ENCODE measurements at regions not wholly inside any gene's neighbourhood (a gene's known extent, or its start where the extent isn't known, plus 50 kb on each side); places are given as distances from the start of the nearest gene placed in this dataset.

DNA sequence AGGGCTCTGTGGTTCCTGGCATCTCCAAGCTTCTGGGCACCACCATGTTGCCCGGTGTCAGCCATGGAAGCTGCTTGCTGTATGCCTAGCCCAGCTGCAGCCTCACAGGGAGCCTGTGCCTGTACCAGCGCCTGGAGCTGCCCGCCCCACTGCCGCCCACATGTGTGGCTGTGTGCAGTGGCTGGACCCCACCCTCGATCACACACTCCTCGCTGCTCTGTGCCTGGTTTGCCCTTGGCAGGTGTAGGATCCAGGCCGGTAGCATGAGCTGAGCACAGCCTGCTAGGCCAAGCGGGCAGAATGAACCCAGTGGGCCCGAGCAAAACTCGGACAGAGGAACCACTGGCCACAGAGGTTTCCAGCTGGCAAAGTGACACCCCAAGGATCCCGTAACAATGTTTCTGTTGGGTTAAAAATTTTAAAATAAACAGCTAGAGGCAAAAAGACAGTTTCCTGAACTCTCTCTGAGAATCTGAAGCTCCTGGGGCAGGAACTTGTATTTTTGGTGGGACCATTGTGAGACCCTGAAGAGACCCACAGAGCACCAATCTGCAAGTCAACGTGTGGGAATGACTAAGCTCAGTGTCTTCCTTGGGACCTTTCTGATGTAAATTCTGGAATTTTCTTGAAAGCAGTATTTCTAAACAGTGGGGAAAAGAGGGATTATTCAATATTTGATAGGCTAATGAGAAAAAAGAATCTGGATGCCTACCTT lies 73.1 kb upstream of the CCDC112 start:
- Histone ChIP-seq H3K4me3 (no peak overlapping the region), H3K9me3 (ENCODE audit: low read depth) (no peaks in the 10 kb centered on the region), H3K27me3 (no peaks in the 10 kb centered on the region), H3K27ac (no peak overlapping the region), H3K79me2 (no peaks in the 10 kb centered on the region), H3K4me1 (ENCODE audit: insufficient read depth) (no peaks in the 10 kb centered on the region), H3K36me3 (replicated peaks; ENCODE audit: insufficient read depth, low read depth) (no peaks in the 10 kb centered on the region), H4K20me1 (ENCODE audit: insufficient read depth, poor library complexity, severe bottlenecking) (no peaks in the 10 kb centered on the region), H2AFZ (no peak overlapping the region), H3K4me2 (no peak overlapping the region), H3K9me2 (replicated peaks; ENCODE audit: insufficient read depth) (no peaks in the 10 kb centered on the region)
- no peak for DNase-seq (ENCODE audit: low spot score)
- WGBS (ENCODE audit: low lambda C conversion rate, missing lambda C conversion rate) = 89% methylated on average over 12 of the region's 12 CpGs
- TF ChIP-seq EZH2phosphoT487 (IDR thresholded peaks at IDR 0.05; ENCODE audit: low read depth, severe bottlenecking, unreplicated experiment) = no peak
- no peak for TF ChIP-seq EZH2 (IDR thresholded peaks at IDR 0.05; ENCODE audit: borderline replicate concordance)
- TF ChIP-seq, protein P1, sequence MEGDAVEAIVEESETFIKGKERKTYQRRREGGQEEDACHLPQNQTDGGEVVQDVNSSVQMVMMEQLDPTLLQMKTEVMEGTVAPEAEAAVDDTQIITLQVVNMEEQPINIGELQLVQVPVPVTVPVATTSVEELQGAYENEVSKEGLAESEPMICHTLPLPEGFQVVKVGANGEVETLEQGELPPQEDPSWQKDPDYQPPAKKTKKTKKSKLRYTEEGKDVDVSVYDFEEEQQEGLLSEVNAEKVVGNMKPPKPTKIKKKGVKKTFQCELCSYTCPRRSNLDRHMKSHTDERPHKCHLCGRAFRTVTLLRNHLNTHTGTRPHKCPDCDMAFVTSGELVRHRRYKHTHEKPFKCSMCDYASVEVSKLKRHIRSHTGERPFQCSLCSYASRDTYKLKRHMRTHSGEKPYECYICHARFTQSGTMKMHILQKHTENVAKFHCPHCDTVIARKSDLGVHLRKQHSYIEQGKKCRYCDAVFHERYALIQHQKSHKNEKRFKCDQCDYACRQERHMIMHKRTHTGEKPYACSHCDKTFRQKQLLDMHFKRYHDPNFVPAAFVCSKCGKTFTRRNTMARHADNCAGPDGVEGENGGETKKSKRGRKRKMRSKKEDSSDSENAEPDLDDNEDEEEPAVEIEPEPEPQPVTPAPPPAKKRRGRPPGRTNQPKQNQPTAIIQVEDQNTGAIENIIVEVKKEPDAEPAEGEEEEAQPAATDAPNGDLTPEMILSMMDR (IDR thresholded peaks at IDR 0.05; ENCODE audit: poor library complexity) = no peak

DNA sequence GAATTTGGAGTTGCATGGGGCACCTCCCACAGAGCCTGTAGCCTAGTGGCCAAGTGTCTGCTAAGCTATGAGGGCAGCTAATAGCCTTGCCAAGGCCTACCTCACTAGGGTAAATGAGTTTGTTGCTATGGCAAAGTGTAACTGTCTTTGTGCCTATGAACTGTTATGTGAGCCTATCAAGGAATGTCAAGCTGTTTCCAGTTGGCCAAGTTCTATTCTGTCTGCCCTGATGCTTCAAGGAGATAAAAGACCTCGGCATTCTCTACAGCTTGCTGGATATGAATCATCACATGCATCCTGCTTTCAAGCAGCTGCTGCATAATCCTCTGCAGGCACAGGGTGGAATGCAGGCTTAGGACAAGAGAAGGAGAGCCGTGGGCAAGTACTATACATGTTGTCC lies 69.8 kb upstream of the CCDC112 start:
- H3K4me2 ChIP-seq = no peak overlapping the region
- no peak overlapping the region for H2AFZ ChIP-seq
- H3K36me3 ChIP-seq (replicated peaks; ENCODE audit: insufficient read depth, low read depth) = no peaks in the 10 kb centered on the region
- no peaks in the 10 kb centered on the region for H3K79me2 ChIP-seq
- H4K20me1 ChIP-seq (ENCODE audit: insufficient read depth, poor library complexity, severe bottlenecking) = no peaks in the 10 kb centered on the region
- H3K27ac ChIP-seq = no peak overlapping the region
- no peaks in the 10 kb centered on the region for H3K27me3 ChIP-seq
- 23% methylated on average over 2 of the region's 2 CpGs for WGBS (ENCODE audit: low lambda C conversion rate, missing lambda C conversion rate)
- no peaks in the 10 kb centered on the region for H3K9me2 ChIP-seq (replicated peaks; ENCODE audit: insufficient read depth)
- no peaks in the 10 kb centered on the region for H3K9me3 ChIP-seq (ENCODE audit: low read depth)
- TF ChIP-seq, protein P1 (IDR thresholded peaks at IDR 0.05; ENCODE audit: poor library complexity) = no peak
- no peak for TF ChIP-seq EZH2 (IDR thresholded peaks at IDR 0.05; ENCODE audit: borderline replicate concordance)
- DNase-seq (ENCODE audit: low spot score) = peak; percentile 66
- H3K4me1 ChIP-seq (ENCODE audit: insufficient read depth) = no peaks in the 10 kb centered on the region
- no peak overlapping the region for H3K4me3 ChIP-seq

DNA sequence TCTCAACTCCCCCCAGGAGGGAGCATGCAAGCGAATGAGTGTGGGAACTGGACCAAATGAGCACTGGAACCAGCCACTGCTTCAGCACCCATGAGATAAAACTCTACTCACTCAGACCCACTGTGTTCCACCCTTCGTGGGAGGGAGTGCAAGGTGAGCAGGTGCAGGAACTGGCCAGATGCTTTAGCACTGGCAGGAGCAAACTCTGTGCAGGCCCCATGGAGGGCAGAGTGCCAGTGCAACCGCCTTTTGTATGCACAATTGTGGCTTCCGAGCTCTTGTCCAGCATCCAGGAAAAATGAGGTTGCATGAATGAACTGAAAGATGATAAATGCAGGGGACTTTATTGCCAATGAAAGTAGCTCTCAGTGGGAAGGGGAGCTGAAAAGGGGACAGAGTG lies 67.4 kb upstream of the CCDC112 start:
- H2AFZ ChIP-seq = no peak overlapping the region
- 78% methylated on average over 4 of the region's 4 CpGs for WGBS (ENCODE audit: low lambda C conversion rate, missing lambda C conversion rate)
- no peak overlapping the region for H3K4me3 ChIP-seq
- TF ChIP-seq EZH2 (IDR thresholded peaks at IDR 0.05; ENCODE audit: borderline replicate concordance) = no peak
- no peak for TF ChIP-seq EZH2phosphoT487 (IDR thresholded peaks at IDR 0.05; ENCODE audit: low read depth, severe bottlenecking, unreplicated experiment)
- TF ChIP-seq, protein P1 (IDR thresholded peaks at IDR 0.05; ENCODE audit: poor library complexity) = no peak
- no peak overlapping the region for H3K4me2 ChIP-seq
- H3K27ac ChIP-seq = no peak overlapping the region
- H4K20me1 ChIP-seq (ENCODE audit: insufficient read depth, poor library complexity, severe bottlenecking) = no peaks in the 10 kb centered on the region
- H3K79me2 ChIP-seq = no peaks in the 10 kb centered on the region
- no peak for DNase-seq (ENCODE audit: low spot score)
- H3K9me2 ChIP-seq (replicated peaks; ENCODE audit: insufficient read depth) = no peaks in the 10 kb centered on the region
- H3K36me3 ChIP-seq (replicated peaks; ENCODE audit: insufficient read depth, low read depth) = no peaks in the 10 kb centered on the region
- no peaks in the 10 kb centered on the region for H3K27me3 ChIP-seq
- H3K4me1 ChIP-seq (ENCODE audit: insufficient read depth) = peaks cover 5% of the 10 kb centered on the region
- no peaks in the 10 kb centered on the region for H3K9me3 ChIP-seq (ENCODE audit: low read depth)

All from hepatocyte (in vitro differentiated cells).